NT2/D1 (cell line): ENCODE measurements at regions not wholly inside any gene's neighbourhood (a gene's known extent, or its start where the extent isn't known, plus 50 kb on each side); places are given as distances from the start of the nearest gene placed in this dataset.

ENCODE experiments used
- DNase-seq: peaks from one replicate; pipeline ENCODE4 v3.0.0-alpha.2; 2011; ENCODE audit warnings: low read depth, low spot score
- H3K27me3 ChIP-seq: 2 replicates; pipeline ENCODE4 v1.6.0; 2011; ENCODE audit warnings: mild to moderate bottlenecking; ENCODE audit not compliant: insufficient read length, insufficient read depth
- H3K36me3 ChIP-seq: 2 replicates; pipeline ENCODE4 v1.6.1; 2011; ENCODE audit warnings: mild to moderate bottlenecking, low read length, mixed read lengths; ENCODE audit not compliant: insufficient read depth, insufficient read length
- H3K4me1 ChIP-seq: 2 replicates; pipeline ENCODE4 v1.5.1; 2011; ENCODE audit not compliant: insufficient read depth, insufficient read length
- H3K4me3 ChIP-seq: 2 replicates; pipeline ENCODE4 v1.5.1; 2011; ENCODE audit warnings: low read depth; ENCODE audit not compliant: insufficient read length
- H3K9ac ChIP-seq: 2 replicates; pipeline ENCODE4 v1.6.0; 2011; ENCODE audit warnings: low read depth; ENCODE audit not compliant: insufficient read length
- H3K9me3 ChIP-seq: 2 replicates; pipeline ENCODE4 v1.5.1; 2011; ENCODE audit warnings: mild to moderate bottlenecking, low read length; ENCODE audit not compliant: insufficient read depth
- SUZ12 ChIP-seq: IDR thresholded peaks from 2 replicates; pipeline ENCODE4 v1.6.1; 2011; ENCODE audit not compliant: insufficient read length, insufficient read depth; ENCODE audit errors: extremely low read depth
- YY1 ChIP-seq: IDR thresholded peaks from 2 replicates; pipeline ENCODE4 v1.6.1; 2011; ENCODE audit not compliant: insufficient read length, insufficient read depth
- ZNF274 ChIP-seq: IDR thresholded peaks from 2 replicates; pipeline ENCODE4 v1.6.1; 2011; ENCODE audit warnings: mild to moderate bottlenecking, low read depth, low read length

DNA sequence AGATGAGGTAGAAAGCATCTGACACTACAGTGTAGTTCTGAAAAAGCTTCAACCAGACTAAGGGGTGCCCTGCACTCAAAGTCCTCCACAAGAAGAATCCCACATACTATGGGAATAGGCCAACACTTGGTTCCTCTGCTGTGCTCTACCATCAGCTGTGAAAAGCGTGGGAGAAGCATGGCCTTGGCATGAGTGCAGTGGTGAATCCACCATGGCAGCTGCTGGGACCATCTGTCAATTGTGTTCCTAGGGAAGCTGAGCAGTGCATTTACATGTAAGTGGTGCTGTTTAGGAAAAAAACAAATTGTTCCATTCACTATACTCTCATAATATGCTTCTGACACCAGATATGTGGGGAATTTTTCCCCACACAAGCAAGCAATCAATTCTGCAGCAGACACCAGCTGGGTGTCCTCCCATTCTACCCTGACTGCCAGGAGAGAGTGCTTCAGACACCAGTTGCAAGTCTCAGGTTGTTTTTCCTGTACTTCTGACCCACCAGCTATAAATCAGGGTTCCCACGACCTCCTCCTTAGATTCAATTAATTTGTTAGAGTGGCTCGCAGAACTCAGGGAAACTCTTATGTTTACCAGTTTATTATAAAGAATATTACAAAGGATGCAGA is 230.8 kb upstream of the CHRM3 start:
- H3K27me3 ChIP-seq = no peaks in the 10 kb centered on the region
- no peak overlapping the region for H3K9ac ChIP-seq
- no peak overlapping the region for H3K4me3 ChIP-seq
- H3K36me3 ChIP-seq = no peaks in the 10 kb centered on the region
- no peak for DNase-seq
- H3K4me1 ChIP-seq = no peaks in the 10 kb centered on the region
- no peaks in the 10 kb centered on the region for H3K9me3 ChIP-seq
- no peak for TF ChIP-seq ZNF274
- no peak for TF ChIP-seq YY1
- no peak for TF ChIP-seq SUZ12

DNA sequence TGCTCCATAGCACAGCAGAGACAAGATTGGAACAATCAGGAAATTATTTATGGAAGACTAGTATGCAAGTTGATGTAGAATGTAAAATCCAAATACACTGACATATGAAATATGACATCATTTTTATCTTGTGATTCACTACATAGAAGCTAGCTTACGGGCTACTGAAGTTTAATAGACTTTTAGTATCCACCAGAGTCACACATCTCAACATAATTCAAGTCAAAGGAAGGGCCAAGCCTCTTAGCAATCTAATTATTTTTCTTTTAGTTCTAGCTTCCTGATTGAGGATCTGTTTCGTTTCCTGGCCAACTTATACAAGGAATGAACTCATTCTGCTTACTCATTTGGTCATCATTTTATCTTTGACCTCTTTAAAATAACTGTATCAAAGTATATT is 234.4 kb upstream of the CHRM3 start:
- Histone ChIP-seq H3K36me3 (no peaks in the 10 kb centered on the region), H3K9me3 (no peaks in the 10 kb centered on the region), H3K9ac (no peak overlapping the region), H3K4me3 (no peak overlapping the region), H3K27me3 (no peaks in the 10 kb centered on the region), H3K4me1 (no peaks in the 10 kb centered on the region)
- TF ChIP-seq ZNF274 (no peak), SUZ12 (no peak), YY1 (no peak)
- DNase-seq = no peak

DNA sequence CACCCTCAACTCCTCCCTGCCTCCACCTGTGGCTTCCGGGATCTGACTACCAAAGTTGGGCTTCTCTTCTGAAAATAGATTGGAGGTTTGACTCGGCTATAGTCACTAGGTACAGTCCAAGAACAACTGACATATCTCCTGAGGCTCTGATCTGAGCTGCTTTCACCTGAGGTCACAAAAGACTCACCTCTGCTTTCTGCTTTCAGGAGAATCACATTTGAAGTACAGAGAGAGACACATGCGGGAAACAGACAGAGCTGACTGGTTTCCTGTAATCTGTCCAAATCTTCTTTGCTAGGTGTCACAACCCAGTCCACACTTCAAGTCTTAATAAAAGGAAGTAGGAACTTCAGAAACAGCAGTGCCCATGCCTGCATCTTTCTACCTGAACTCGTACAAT is 245.4 kb upstream of the CHRM3 start:
- Histone ChIP-seq H3K9ac (no peak overlapping the region), H3K9me3 (peaks cover 2% of the 10 kb centered on the region; the same call in 1 of the 2 replicates), H3K4me3 (no peak overlapping the region), H3K4me1 (no peaks in the 10 kb centered on the region), H3K36me3 (no peaks in the 10 kb centered on the region), H3K27me3 (no peaks in the 10 kb centered on the region)
- TF ChIP-seq YY1 (no peak), SUZ12 (no peak), ZNF274 (no peak)
- no peak for DNase-seq

DNA sequence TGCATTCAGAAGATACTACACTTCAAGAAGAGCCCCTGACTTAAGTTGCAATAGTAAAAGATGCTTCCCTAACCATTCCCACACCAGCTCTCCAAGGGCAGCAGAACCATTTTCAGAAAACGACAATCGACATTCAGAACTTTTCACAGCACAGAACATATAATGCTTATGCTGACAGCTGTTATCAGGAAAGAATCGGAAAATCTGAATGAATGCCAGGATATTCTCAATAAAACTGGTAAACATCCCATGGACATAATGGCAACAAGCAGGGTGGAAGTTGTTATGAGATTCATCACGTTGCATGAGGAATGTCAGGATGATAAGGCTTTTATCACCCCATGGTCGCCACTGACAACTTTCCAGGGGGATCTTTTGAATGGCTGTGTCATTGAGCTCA is 246.6 kb upstream of the CHRM3 start:
- Histone ChIP-seq H3K4me1 (no peaks in the 10 kb centered on the region), H3K27me3 (no peaks in the 10 kb centered on the region), H3K9ac (no peak overlapping the region), H3K4me3 (no peak overlapping the region), H3K36me3 (no peaks in the 10 kb centered on the region), H3K9me3 (peaks cover 10% of the 10 kb centered on the region; the same call in 1 of the 2 replicates)
- DNase-seq = no peak
- no peak for TF ChIP-seq SUZ12
- no peak for TF ChIP-seq ZNF274
- TF ChIP-seq YY1 = no peak

DNA sequence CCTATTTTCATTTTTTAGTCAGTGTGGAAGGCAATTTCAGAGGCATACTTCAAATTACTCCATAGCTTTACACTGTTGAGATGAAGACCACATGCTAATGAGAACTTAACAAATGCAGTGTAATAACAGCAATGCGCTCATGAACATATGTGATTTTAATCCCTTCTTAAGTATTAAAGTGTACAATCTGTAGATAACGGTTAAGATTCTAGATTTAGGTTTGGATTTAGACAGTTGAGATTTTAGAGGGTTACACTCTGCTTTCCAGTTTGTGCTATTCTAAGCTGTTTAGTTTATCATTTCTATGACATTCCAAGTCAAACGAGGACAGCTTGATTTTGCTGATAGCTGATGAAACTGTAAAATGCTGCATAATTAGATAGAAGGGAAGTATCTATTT is 257.8 kb upstream of the CHRM3 start:
- no peak for DNase-seq
- no peaks in the 10 kb centered on the region for H3K27me3 ChIP-seq
- no peaks in the 10 kb centered on the region for H3K36me3 ChIP-seq
- no peak overlapping the region for H3K4me3 ChIP-seq
- no peaks in the 10 kb centered on the region for H3K4me1 ChIP-seq
- TF ChIP-seq SUZ12 (no peak), YY1 (no peak), ZNF274 (no peak)
- H3K9me3 ChIP-seq = no peaks in the 10 kb centered on the region
- H3K9ac ChIP-seq = no peak overlapping the region

DNA sequence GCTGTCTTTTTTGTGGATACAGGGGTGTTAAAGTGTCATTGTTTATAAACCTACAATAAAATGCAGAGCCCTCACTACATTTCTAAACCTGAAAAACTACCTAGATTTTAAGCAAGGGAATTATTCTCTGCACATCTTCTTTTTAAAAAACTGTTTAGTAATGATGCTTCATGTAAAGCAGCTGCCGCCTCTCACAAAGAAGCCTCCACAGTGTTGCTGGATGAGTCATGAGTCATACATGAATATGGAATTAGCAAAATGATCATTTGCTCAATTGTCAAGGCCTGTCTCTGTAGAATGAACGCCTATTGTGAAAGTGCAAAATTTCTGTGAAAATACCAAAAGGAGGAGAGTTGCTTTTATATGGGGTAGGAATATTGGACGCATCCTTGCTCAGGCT is 259.5 kb upstream of the CHRM3 start:
- TF ChIP-seq SUZ12 (no peak), YY1 (no peak), ZNF274 (no peak)
- Histone ChIP-seq H3K27me3 (no peaks in the 10 kb centered on the region), H3K4me3 (no peak overlapping the region), H3K36me3 (no peaks in the 10 kb centered on the region), H3K9me3 (no peaks in the 10 kb centered on the region), H3K4me1 (no peaks in the 10 kb centered on the region), H3K9ac (no peak overlapping the region)
- DNase-seq = no peak

DNA sequence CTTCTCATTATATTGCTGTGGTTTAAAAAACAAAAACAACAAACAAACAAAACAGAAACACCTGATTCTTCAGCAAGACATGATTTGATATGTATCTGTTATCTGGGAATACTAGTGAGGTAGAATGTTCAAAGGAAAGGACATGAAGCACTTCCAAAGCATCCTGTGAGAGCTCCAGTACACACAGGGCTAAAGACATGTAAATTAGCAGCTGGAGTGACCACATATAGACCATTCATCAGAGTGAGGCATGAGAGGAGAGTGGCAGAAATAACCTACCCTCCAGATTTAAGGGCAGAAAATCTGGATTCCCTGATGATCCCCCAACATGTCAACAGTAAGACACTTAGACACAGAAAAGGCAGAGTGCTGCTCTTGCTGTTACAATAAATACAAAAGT is 260.5 kb upstream of the CHRM3 start:
- Histone ChIP-seq H3K4me3 (no peak overlapping the region), H3K9ac (no peak overlapping the region), H3K9me3 (0 out of 2 replicates have a peak, but pooled peaks cover 2% of the 10 kb centered on the region), H3K36me3 (no peaks in the 10 kb centered on the region), H3K4me1 (no peaks in the 10 kb centered on the region), H3K27me3 (no peaks in the 10 kb centered on the region)
- no peak for DNase-seq
- TF ChIP-seq SUZ12 = no peak
- TF ChIP-seq YY1 = no peak
- no peak for TF ChIP-seq ZNF274
